Choroid plexus epithelial cell (primary cell): ENCODE measurements at regions not wholly inside any gene's neighbourhood (a gene's known extent, or its start where the extent isn't known, plus 50 kb on each side); places are given as distances from the start of the nearest gene placed in this dataset.
"Not testable (repeated sequence)": the region's sequence is repeated elsewhere in the genome, so short reads cannot be mapped to it uniquely, and the experiment has no call there.

Source experiments
- DNase-seq: peaks from one replicate; pipeline ENCODE4 v3.0.0-alpha.2; 2010; ENCODE audit warnings: low read depth
- H3K4me3 ChIP-seq: 2 replicates; pipeline ENCODE4 v1.5.1; 2011; ENCODE audit warnings: low read depth, mild to moderate bottlenecking, control low read depth, low read length, moderate library complexity
- CTCF ChIP-seq: conservative IDR thresholded peaks from 2 replicates; pipeline ENCODE4 v1.5.1; 2011; ENCODE audit warnings: low read depth, mild to moderate bottlenecking, control low read depth, inconsistent platforms, low read length, moderate library complexity

- TF ChIP-seq CTCF = no peak
- H3K4me3 ChIP-seq = no peak overlapping the region
- no peak for DNase-seq
Observed at GRCh38 chr6:135680964-135681913, 170.3 kb upstream of the PDE7B start.

- TF ChIP-seq CTCF = no peak
- peak; percentile 62 for DNase-seq
- no peak overlapping the region for H3K4me3 ChIP-seq
Observed at GRCh38 chr6:135686784-135687301, 164.7 kb upstream of the PDE7B start.

GRCh38 chr6:135688476-135688875 lies 163.0 kb upstream of the PDE7B start:
- not testable (repeated sequence) for DNase-seq

GRCh38 chr6:135692426-135692825 lies 159.1 kb upstream of the PDE7B start:
- no peak for TF ChIP-seq CTCF
- no peak overlapping the region for H3K4me3 ChIP-seq
- no peak for DNase-seq

More at GRCh38 chr6:135688476-135688875, 163.0 kb upstream of the PDE7B start:
- not testable (repeated sequence) for H3K4me3 ChIP-seq

- no peak for TF ChIP-seq CTCF
- H3K4me3 ChIP-seq = no peak overlapping the region
- DNase-seq = no peak
Observed at GRCh38 chr6:135693811-135694370, 157.6 kb upstream of the PDE7B start.

- no peak overlapping the region for H3K4me3 ChIP-seq
- DNase-seq = no peak
- no peak for TF ChIP-seq CTCF
Observed at GRCh38 chr6:135699705-135700104, 151.8 kb upstream of the PDE7B start.

- no peak overlapping the region for H3K4me3 ChIP-seq
- no peak for DNase-seq
- no peak for TF ChIP-seq CTCF
Observed at GRCh38 chr6:135701426-135701825, 150.1 kb upstream of the PDE7B start.
